Gastrocnemius medialis (tissue), 4 donors: ENCODE measurements at regions not wholly inside any gene's neighbourhood (a gene's known extent, or its start where the extent isn't known, plus 50 kb on each side); places are given as distances from the start of the nearest gene placed in this dataset.

ENCODE experiments used
- POLR2A ChIP-seq, 2 donors: fragments of 450-650 bp; IDR thresholded peaks; one replicate each; pipeline ENCODE4 v1.6.1; 2017; ENCODE audit warnings: antibody characterized with exemption in 2 of 2, mild to moderate bottlenecking in 2 of 2, moderate library complexity in 2 of 2
- TF ChIP-seq, protein P1 (sequence below), 5 experiments: fragments of 450-650 bp in 3 of 5; fragments of 200-600 bp in 2 of 5; sonication (generic) in 2 of 5; IDR thresholded peaks in 4 of 5; conservative IDR thresholded peaks in 1 of 5; 1 replicate in 4 of 5; 2 replicates in 1 of 5; pipeline ENCODE4 v1.5.1; 2016 to 2019; ENCODE audit warnings: antibody characterized with exemption in 5 of 5, mild to moderate bottlenecking in 3 of 5, moderate library complexity in 3 of 5

DNA sequence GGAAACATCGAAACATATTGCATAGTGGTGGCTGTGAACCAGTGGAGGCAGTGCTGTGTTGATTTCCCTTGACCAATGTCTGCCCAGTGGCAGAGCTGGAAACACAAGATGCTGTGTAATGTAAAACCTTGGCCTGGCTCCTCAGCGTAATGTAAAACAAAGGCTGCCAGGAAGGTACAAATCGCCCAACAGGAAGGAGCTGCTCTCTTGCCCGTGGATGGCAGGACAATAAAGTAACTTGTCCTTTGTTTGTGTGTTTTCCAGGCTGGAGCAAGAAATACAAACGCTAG is 143.4 kb downstream of the PALM2AKAP2 start:
- TF ChIP-seq, protein P1, sequence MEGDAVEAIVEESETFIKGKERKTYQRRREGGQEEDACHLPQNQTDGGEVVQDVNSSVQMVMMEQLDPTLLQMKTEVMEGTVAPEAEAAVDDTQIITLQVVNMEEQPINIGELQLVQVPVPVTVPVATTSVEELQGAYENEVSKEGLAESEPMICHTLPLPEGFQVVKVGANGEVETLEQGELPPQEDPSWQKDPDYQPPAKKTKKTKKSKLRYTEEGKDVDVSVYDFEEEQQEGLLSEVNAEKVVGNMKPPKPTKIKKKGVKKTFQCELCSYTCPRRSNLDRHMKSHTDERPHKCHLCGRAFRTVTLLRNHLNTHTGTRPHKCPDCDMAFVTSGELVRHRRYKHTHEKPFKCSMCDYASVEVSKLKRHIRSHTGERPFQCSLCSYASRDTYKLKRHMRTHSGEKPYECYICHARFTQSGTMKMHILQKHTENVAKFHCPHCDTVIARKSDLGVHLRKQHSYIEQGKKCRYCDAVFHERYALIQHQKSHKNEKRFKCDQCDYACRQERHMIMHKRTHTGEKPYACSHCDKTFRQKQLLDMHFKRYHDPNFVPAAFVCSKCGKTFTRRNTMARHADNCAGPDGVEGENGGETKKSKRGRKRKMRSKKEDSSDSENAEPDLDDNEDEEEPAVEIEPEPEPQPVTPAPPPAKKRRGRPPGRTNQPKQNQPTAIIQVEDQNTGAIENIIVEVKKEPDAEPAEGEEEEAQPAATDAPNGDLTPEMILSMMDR (IDR thresholded peaks at IDR 0.05 in 4 of 5, conservative IDR thresholded peaks at IDR 0.05 in 1 of 5) = peak in 1 of 5 experiments; percentile 10
- TF ChIP-seq POLR2A (IDR thresholded peaks at IDR 0.05) = no peak
